MM.1S (cell line): ENCODE measurements at regions not wholly inside any gene's neighbourhood (a gene's known extent, or its start where the extent isn't known, plus 50 kb on each side); places are given as distances from the start of the nearest gene placed in this dataset.

Experiments
- CTCF ChIP-seq: fragments of 300-600 bp; sonication (generic); IDR thresholded peaks from 2 replicates; pipeline ENCODE4 v1.5.1; 2016; ENCODE audit warnings: antibody characterized with exemption, low read length, mixed read lengths
- EZH2 ChIP-seq: fragments of 300-600 bp; sonication (generic); optimal IDR thresholded peaks from 2 replicates; pipeline ENCODE3; 2017; ENCODE audit warnings: low read depth, mild to moderate bottlenecking, antibody characterized with exemption, low read length, mixed read lengths

- TF ChIP-seq CTCF (no peak), EZH2 (no peak)
These were observed 408.8 kb downstream of the OCA2 start for GRCh38 chr15:27690290-27690689.
